ENCODE measurements at regions not wholly inside any gene's neighbourhood (a gene's known extent, or its start where the extent isn't known, plus 50 kb on each side); places are given as distances from the start of the nearest gene placed in this dataset.

DNA sequence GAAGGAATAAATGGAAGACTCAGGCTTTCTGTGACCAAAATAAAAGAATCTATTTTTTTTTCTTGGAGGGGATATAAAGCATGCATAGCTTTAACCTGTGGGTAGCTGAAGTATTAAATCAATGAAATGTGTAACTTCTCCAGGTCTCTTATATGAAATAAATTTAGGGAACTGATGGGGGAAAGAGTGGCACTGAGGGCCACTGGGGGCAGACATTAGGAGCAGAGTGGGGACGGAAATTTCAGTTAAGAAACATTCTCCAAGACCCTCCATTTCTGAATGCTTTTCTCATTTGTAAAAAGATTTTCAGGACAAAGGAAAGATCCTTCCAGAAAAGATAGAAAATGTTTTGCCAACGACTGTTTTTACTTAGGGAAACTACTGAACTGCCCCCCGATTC is 131.0 kb downstream of the GPX5 start:
- no peak for TF ChIP-seq POLR2A (IDR thresholded peaks at IDR 0.05)
- TF ChIP-seq, protein P1, sequence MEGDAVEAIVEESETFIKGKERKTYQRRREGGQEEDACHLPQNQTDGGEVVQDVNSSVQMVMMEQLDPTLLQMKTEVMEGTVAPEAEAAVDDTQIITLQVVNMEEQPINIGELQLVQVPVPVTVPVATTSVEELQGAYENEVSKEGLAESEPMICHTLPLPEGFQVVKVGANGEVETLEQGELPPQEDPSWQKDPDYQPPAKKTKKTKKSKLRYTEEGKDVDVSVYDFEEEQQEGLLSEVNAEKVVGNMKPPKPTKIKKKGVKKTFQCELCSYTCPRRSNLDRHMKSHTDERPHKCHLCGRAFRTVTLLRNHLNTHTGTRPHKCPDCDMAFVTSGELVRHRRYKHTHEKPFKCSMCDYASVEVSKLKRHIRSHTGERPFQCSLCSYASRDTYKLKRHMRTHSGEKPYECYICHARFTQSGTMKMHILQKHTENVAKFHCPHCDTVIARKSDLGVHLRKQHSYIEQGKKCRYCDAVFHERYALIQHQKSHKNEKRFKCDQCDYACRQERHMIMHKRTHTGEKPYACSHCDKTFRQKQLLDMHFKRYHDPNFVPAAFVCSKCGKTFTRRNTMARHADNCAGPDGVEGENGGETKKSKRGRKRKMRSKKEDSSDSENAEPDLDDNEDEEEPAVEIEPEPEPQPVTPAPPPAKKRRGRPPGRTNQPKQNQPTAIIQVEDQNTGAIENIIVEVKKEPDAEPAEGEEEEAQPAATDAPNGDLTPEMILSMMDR (IDR thresholded peaks at IDR 0.05), result no peak
- no peak for TF ChIP-seq POLR2AphosphoS5 (IDR thresholded peaks at IDR 0.05; ENCODE audit: insufficient read depth in 1 of 2, low read depth in 1 of 2)
- DNase-seq (ENCODE audit: extremely low spot score in 2 of 2), result no peak
- intact Hi-C loops (cut with DNase I), result no loop called here
- H3K4me1 ChIP-seq, result peaks cover 12% of the 10 kb centered on the region
- no peak overlapping the region for H3K27ac ChIP-seq
- no peaks in the 10 kb centered on the region for H3K27me3 ChIP-seq
- no peaks in the 10 kb centered on the region for H3K9me3 ChIP-seq
- no peaks in the 10 kb centered on the region for H3K36me3 ChIP-seq
- H3K4me3 ChIP-seq, result peak overlapping the region in 1 of 2 donors; percentile 36

DNA sequence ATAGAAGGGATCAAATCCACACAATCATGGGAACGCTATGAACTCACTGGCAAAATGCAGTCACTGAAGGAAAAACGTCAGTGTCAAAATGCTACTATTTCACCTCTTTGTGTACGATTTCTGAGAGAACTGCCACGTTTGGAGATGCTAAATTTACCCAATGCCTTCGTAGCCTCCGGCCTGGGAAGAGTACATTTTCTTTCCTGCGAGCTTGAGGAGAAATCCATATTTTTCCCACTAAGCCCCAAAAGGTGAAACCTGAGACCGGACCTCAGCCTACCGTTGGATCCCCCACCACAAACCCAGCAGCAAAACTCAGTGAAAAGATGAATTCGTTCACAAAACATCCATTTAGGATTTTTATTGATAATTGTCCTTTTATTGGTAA is 131.7 kb downstream of the GPX5 start:
- H3K4me3 ChIP-seq, result peak overlapping the region; percentile 36
- H3K36me3 ChIP-seq, result no peaks in the 10 kb centered on the region
- no peaks in the 10 kb centered on the region for H3K9me3 ChIP-seq
- TF ChIP-seq POLR2AphosphoS5 (IDR thresholded peaks at IDR 0.05; ENCODE audit: insufficient read depth in 1 of 2, low read depth in 1 of 2) (no peak), POLR2A (IDR thresholded peaks at IDR 0.05) (no peak)
- TF ChIP-seq, protein P1 (IDR thresholded peaks at IDR 0.05), result no peak
- intact Hi-C loops (cut with DNase I), result no loop called here
- H3K27me3 ChIP-seq, result no peaks in the 10 kb centered on the region
- peaks cover 12% of the 10 kb centered on the region for H3K4me1 ChIP-seq
- no peak for DNase-seq (ENCODE audit: extremely low spot score in 2 of 2)
- peak overlapping the region; percentile 14 for H3K27ac ChIP-seq

DNA sequence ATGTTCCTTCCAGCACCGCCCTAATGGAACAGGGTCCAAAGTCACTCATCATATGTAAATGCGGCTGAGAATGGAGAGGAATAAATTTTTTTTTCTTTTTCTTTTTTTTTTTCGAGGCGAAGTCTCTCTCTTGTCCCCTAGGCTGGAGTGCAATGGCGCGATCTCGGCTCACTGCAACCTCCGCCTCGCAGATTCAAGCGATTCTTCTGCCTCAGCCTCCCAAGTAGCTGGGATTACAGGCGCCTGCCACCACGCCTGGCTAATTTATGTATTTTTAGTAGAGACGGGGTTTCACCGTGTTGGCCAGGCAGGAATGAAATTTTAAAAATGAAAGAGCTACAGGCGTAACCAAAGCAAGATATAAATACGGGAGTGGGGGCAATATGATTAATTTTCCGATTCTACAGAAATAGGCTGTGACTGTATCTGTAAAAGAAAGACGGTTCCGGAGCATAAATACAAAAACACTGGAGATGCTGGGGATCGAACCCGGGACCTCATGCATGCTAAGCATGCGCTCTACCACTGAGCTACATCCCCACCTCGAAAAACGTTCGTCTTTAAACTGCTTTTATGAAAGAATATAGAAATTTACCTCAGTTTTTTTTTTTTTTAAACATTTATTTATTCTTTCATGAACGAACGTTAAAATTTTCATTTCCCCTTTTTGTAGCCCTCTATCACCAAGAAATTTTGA is 132.2 kb downstream of the GPX5 start:
- intact Hi-C loops (cut with DNase I), result no loop called here
- TF ChIP-seq, protein P1 (IDR thresholded peaks at IDR 0.05), result no peak
- TF ChIP-seq POLR2AphosphoS5 (IDR thresholded peaks at IDR 0.05; ENCODE audit: insufficient read depth in 1 of 2, low read depth in 1 of 2), result peak in 1 of 2 donors; percentile 24
- Histone ChIP-seq H3K27me3 (no peaks in the 10 kb centered on the region), H3K4me3 (peak overlapping the region; percentile 36), H3K9me3 (no peaks in the 10 kb centered on the region), H3K4me1 (peaks cover 12% of the 10 kb centered on the region), H3K27ac (peak overlapping the region; percentile 64), H3K36me3 (no peaks in the 10 kb centered on the region)
- no peak for DNase-seq (ENCODE audit: extremely low spot score in 2 of 2)

DNA sequence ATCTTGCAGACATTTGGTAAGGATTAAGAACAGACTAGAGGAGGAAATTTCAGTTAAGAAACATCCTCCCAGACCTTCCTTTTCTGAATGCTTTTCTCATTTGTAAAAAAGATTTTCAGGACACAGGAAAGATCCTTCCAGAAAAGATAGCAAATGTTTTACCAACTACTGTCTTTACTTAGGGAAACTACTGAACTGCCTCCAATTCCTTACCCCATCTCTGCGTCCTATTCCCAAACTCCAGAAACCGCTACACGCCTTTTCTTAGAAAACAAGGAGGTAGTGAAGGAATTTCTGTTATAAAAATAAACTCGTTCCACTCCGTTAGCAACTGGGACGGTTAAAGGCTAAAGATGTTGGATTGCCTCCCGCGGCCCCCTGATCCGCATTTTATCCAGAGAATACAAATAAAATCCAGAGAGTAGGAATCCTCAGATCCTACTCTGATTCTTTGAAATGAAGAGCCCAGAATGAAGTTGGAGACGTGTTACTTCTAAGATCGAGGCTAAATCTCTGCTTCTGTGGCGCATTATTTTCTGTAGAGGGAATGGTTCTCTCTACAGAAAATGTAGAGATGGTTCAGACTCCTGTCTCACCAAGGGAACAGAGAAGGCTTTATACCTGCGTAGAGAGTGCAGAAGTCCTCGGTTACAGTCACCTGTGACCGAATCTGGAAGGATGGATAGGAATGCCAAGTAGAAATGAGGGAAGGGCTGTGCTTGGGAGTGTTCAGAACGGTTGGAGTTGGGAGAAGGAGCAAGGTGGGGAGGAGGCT is 133.0 kb downstream of the GPX5 start:
- intact Hi-C loops (cut with DNase I), result no loop called here
- no peak for DNase-seq (ENCODE audit: extremely low spot score in 2 of 2)
- no peak for TF ChIP-seq POLR2A (IDR thresholded peaks at IDR 0.05)
- peak in 1 of 2 donors; percentile 1 for TF ChIP-seq POLR2AphosphoS5 (IDR thresholded peaks at IDR 0.05; ENCODE audit: insufficient read depth in 1 of 2, low read depth in 1 of 2)
- H3K27ac ChIP-seq, result peak overlapping the region; percentile 64
- H3K36me3 ChIP-seq, result no peaks in the 10 kb centered on the region
- peak overlapping the region; percentile 36 for H3K4me3 ChIP-seq
- H3K4me1 ChIP-seq, result peaks cover 12% of the 10 kb centered on the region
- no peaks in the 10 kb centered on the region for H3K9me3 ChIP-seq
- no peaks in the 10 kb centered on the region for H3K27me3 ChIP-seq

DNA sequence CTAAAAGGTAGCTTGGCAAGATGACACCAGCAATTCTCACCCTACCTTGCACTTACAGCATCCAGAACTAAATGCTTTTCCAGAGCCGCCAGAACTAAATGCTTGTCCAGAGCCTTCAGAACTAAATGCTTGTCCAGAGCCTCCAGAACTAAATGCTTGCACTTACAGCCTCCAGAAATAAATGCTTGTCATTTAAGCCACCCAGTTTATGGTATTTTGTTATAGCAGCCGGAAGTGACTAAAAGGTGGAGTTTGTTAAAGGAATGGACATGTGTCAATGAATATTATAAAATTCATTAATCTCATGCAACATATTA is 133.5 kb downstream of the GPX5 start:
- H3K27ac ChIP-seq, result peak overlapping the region; percentile 64
- no peak for TF ChIP-seq POLR2A (IDR thresholded peaks at IDR 0.05)
- no peak for TF ChIP-seq POLR2AphosphoS5 (IDR thresholded peaks at IDR 0.05; ENCODE audit: insufficient read depth in 1 of 2, low read depth in 1 of 2)
- TF ChIP-seq, protein P1 (IDR thresholded peaks at IDR 0.05), result no peak
- H3K9me3 ChIP-seq, result no peaks in the 10 kb centered on the region
- peaks cover 12% of the 10 kb centered on the region for H3K4me1 ChIP-seq
- no peak for DNase-seq (ENCODE audit: extremely low spot score in 2 of 2)
- intact Hi-C loops (cut with DNase I), result no loop called here
- no peaks in the 10 kb centered on the region for H3K27me3 ChIP-seq
- H3K4me3 ChIP-seq, result peak overlapping the region; percentile 36
- H3K36me3 ChIP-seq, result no peaks in the 10 kb centered on the region
